Trophoblast cell (in vitro differentiated cells and primary cell): ENCODE measurements at regions not wholly inside any gene's neighbourhood (a gene's known extent, or its start where the extent isn't known, plus 50 kb on each side); places are given as distances from the start of the nearest gene placed in this dataset.
A peak's percentile ranks its signal among the peaks of the same experiment; 100 is the strongest.

Source experiments
- DNase-seq, 2 donors: peaks; one replicate each; pipeline ENCODE4 v3.0.0-alpha.2; 2016
- H2AFZ ChIP-seq: 2 replicates; pipeline ENCODE4 v1.6.1; 2013; ENCODE audit warnings: low read length, moderate library complexity, mild to moderate bottlenecking; ENCODE audit not compliant: insufficient read depth, poor library complexity
- H2AK5ac ChIP-seq: 2 replicates; pipeline ENCODE4 v1.6.1; 2013; ENCODE audit warnings: mild to moderate bottlenecking, low read length
- H2BK120ac ChIP-seq: 2 replicates; pipeline ENCODE4 v1.6.1; 2013; ENCODE audit warnings: low read length, mild to moderate bottlenecking, moderate library complexity; ENCODE audit not compliant: insufficient read depth, poor library complexity
- H2BK12ac ChIP-seq: 2 replicates; pipeline ENCODE4 v1.6.1; 2013; ENCODE audit warnings: mild to moderate bottlenecking, low read length, moderate library complexity
- H2BK5ac ChIP-seq: 2 replicates; pipeline ENCODE4 v1.6.1; 2013; ENCODE audit warnings: low read length, low read depth, moderate library complexity, mild to moderate bottlenecking; ENCODE audit not compliant: poor library complexity
- H3K14ac ChIP-seq: 2 replicates; pipeline ENCODE4 v1.6.1; 2013; ENCODE audit warnings: mild to moderate bottlenecking, low read length
- H3K18ac ChIP-seq: 2 replicates; pipeline ENCODE4 v1.6.1; 2013; ENCODE audit warnings: mild to moderate bottlenecking, low read length
- H3K23ac ChIP-seq: 2 replicates; pipeline ENCODE4 v1.6.1; 2013; ENCODE audit warnings: low read length
- H3K27ac ChIP-seq: 2 replicates; pipeline ENCODE4 v1.5.1; 2013; ENCODE audit warnings: low read depth, mild to moderate bottlenecking, inconsistent platforms, low read length, moderate library complexity
- H3K27me3 ChIP-seq: 2 replicates; pipeline ENCODE4 v1.6.1; 2013; ENCODE audit warnings: inconsistent platforms, mild to moderate bottlenecking, low read length, moderate library complexity; ENCODE audit not compliant: insufficient read depth
- H3K36me3 ChIP-seq, 2 experiments: 1 replicate in 1 of 2; 2 replicates in 1 of 2; pipeline ENCODE4 v1.6.1; 2013; ENCODE audit warnings: low read length in 2 of 2, mild to moderate bottlenecking in 2 of 2, moderate library complexity in 1 of 2; ENCODE audit not compliant: insufficient read depth in 2 of 2, control insufficient read depth in 1 of 2
- H3K4ac ChIP-seq: 2 replicates; pipeline ENCODE4 v1.6.1; 2013; ENCODE audit warnings: low read depth, mild to moderate bottlenecking, low read length, moderate library complexity
- H3K4me1 ChIP-seq, 2 experiments: 1 replicate in 1 of 2; 2 replicates in 1 of 2; pipeline ENCODE4 v1.6.1; 2013; ENCODE audit warnings: low read length in 2 of 2, mild to moderate bottlenecking in 2 of 2, moderate library complexity in 1 of 2; ENCODE audit not compliant: insufficient read depth in 2 of 2, control insufficient read depth in 1 of 2
- H3K4me2 ChIP-seq: 2 replicates; pipeline ENCODE4 v1.6.1; 2013; ENCODE audit warnings: inconsistent platforms, mild to moderate bottlenecking, low read length, moderate library complexity
- H3K4me3 ChIP-seq: 2 replicates; pipeline ENCODE4 v1.5.1; 2013; ENCODE audit warnings: mild to moderate bottlenecking, low read depth, low read length, inconsistent platforms
- H3K79me1 ChIP-seq: one replicate; pipeline ENCODE4 v1.6.1; 2013; ENCODE audit warnings: low read length
- H3K79me2 ChIP-seq: 2 replicates; pipeline ENCODE4 v1.6.1; 2013; ENCODE audit warnings: low read length, mild to moderate bottlenecking; ENCODE audit not compliant: control insufficient read depth, insufficient read depth, poor library complexity
- H3K9ac ChIP-seq: 2 replicates; pipeline ENCODE4 v1.6.1; 2013; ENCODE audit warnings: mild to moderate bottlenecking, low read length
- H3K9me3 ChIP-seq: 2 replicates; pipeline ENCODE4 v1.6.1; 2013; ENCODE audit warnings: low read depth, mild to moderate bottlenecking, control low read depth, inconsistent platforms, low read length; ENCODE audit not compliant: insufficient read depth
- H4K12ac ChIP-seq: 2 replicates; pipeline ENCODE4 v1.6.1; 2013; ENCODE audit warnings: low read depth, mild to moderate bottlenecking, low read length, moderate library complexity
- H4K8ac ChIP-seq: 2 replicates; pipeline ENCODE4 v1.6.1; 2013; ENCODE audit warnings: low read depth, mild to moderate bottlenecking, low read length, moderate library complexity
- H4K91ac ChIP-seq: one replicate; pipeline ENCODE4 v1.6.1; 2013; ENCODE audit warnings: low read depth, mild to moderate bottlenecking, low read length, moderate library complexity
- WGBS: extraction: QIAGEN DNeasy Blood & Tissue Kit; methylation state at CpG from one replicate; pipeline ENCODE4 v1.1.7; 2013; ENCODE audit warnings: missing lambda C conversion rate; ENCODE audit not compliant: insufficient read length, insufficient coverage; ENCODE audit errors: extremely low coverage; 5-methylcytosine and 5-hydroxymethylcytosine counted together

- Histone ChIP-seq H3K79me2 (no peaks in the 10 kb centered on the region), H2BK12ac (no peak overlapping the region), H2AFZ (no peak overlapping the region), H3K4me1 (peaks cover 0 to 2% of the 10 kb centered on the region in 2 experiments), H3K4me3 (no peak overlapping the region), H2BK5ac (no peak overlapping the region), H3K23ac (no peak overlapping the region), H3K4ac (no peak overlapping the region), H3K27ac (peak overlapping the region; percentile 32), H3K79me1 (no peaks in the 10 kb centered on the region), H4K12ac (no peak overlapping the region), H3K18ac (no peak overlapping the region), H3K36me3 (no peaks in the 10 kb centered on the region), H3K9me3 (peaks cover 6% of the 10 kb centered on the region), H3K27me3 (no peaks in the 10 kb centered on the region), H2BK120ac (no peak overlapping the region), H3K4me2 (no peak overlapping the region), H3K14ac (no peak overlapping the region), H4K8ac (no peak overlapping the region), H3K9ac (no peak overlapping the region), H2AK5ac (no peak overlapping the region), H4K91ac (no peak overlapping the region)
- DNase-seq, result no peak
- WGBS, result no CpG with 5 or more reads among the region's 2 CpGs
Measured at GRCh38 chr4:12499693-12500092, 984.4 kb downstream of the RAB28 start.

- H3K4me3 ChIP-seq, result no peak overlapping the region
- no peak for DNase-seq
- H2AFZ ChIP-seq, result no peak overlapping the region
- no peak overlapping the region for H3K4ac ChIP-seq
- no peak overlapping the region for H2AK5ac ChIP-seq
- H3K4me2 ChIP-seq, result no peak overlapping the region
- no peaks in the 10 kb centered on the region for H3K79me1 ChIP-seq
- H3K9me3 ChIP-seq, result no peaks in the 10 kb centered on the region
- H3K27ac ChIP-seq, result no peak overlapping the region
- no peak overlapping the region for H2BK5ac ChIP-seq
- no peak overlapping the region for H4K91ac ChIP-seq
- H2BK120ac ChIP-seq, result no peak overlapping the region
- H3K18ac ChIP-seq, result no peak overlapping the region
- H3K79me2 ChIP-seq, result no peaks in the 10 kb centered on the region
- no peak overlapping the region for H3K14ac ChIP-seq
- H3K9ac ChIP-seq, result no peak overlapping the region
- H4K12ac ChIP-seq, result no peak overlapping the region
- H3K36me3 ChIP-seq, result no peaks in the 10 kb centered on the region
- H3K27me3 ChIP-seq, result no peaks in the 10 kb centered on the region
- H2BK12ac ChIP-seq, result no peak overlapping the region
- no peaks in the 10 kb centered on the region for H3K4me1 ChIP-seq
- no peak overlapping the region for H3K23ac ChIP-seq
- no peak overlapping the region for H4K8ac ChIP-seq
Measured at GRCh38 chr4:12495211-12495610, 988.9 kb downstream of the RAB28 start.

GRCh38 chr4:12492730-12493393 is 991.3 kb downstream of the RAB28 start:
- H2BK12ac ChIP-seq, result no peak overlapping the region
- no peak overlapping the region for H4K91ac ChIP-seq
- no peaks in the 10 kb centered on the region for H3K9me3 ChIP-seq
- WGBS, result no CpG with 5 or more reads among the region's 5 CpGs
- H3K79me1 ChIP-seq, result no peaks in the 10 kb centered on the region
- no peak overlapping the region for H3K14ac ChIP-seq
- no peak overlapping the region for H4K12ac ChIP-seq
- H2AFZ ChIP-seq, result no peak overlapping the region
- no peaks in the 10 kb centered on the region for H3K79me2 ChIP-seq
- no peak overlapping the region for H2AK5ac ChIP-seq
- H3K27ac ChIP-seq, result no peak overlapping the region
- H4K8ac ChIP-seq, result no peak overlapping the region
- no peak overlapping the region for H3K18ac ChIP-seq
- no peak overlapping the region for H3K9ac ChIP-seq
- H3K4me1 ChIP-seq, result no peaks in the 10 kb centered on the region
- no peak overlapping the region for H2BK5ac ChIP-seq
- no peak overlapping the region for H2BK120ac ChIP-seq
- H3K4me2 ChIP-seq, result no peak overlapping the region
- H3K27me3 ChIP-seq, result no peaks in the 10 kb centered on the region
- no peak overlapping the region for H3K4me3 ChIP-seq
- H3K23ac ChIP-seq, result no peak overlapping the region
- DNase-seq, result no peak
- no peak overlapping the region for H3K4ac ChIP-seq
- H3K36me3 ChIP-seq, result no peaks in the 10 kb centered on the region

- no peaks in the 10 kb centered on the region for H3K9me3 ChIP-seq
- H3K27me3 ChIP-seq, result no peaks in the 10 kb centered on the region
- no peak overlapping the region for H3K27ac ChIP-seq
- peaks cover 3% of the 10 kb centered on the region for H3K79me1 ChIP-seq
- H3K79me2 ChIP-seq, result no peaks in the 10 kb centered on the region
- no peaks in the 10 kb centered on the region for H3K36me3 ChIP-seq
- H2BK120ac ChIP-seq, result no peak overlapping the region
- no peak overlapping the region for H3K4me2 ChIP-seq
- no peak overlapping the region for H4K8ac ChIP-seq
- H2BK12ac ChIP-seq, result no peak overlapping the region
- no peak overlapping the region for H2AK5ac ChIP-seq
- H3K4me1 ChIP-seq, result peaks cover 0 to 2% of the 10 kb centered on the region in 2 experiments
- no peak overlapping the region for H3K9ac ChIP-seq
- H3K4me3 ChIP-seq, result no peak overlapping the region
- DNase-seq, result no peak
- H2BK5ac ChIP-seq, result no peak overlapping the region
- H3K14ac ChIP-seq, result no peak overlapping the region
- WGBS, result no CpG with 5 or more reads among the region's 5 CpGs
- no peak overlapping the region for H4K91ac ChIP-seq
- H3K18ac ChIP-seq, result no peak overlapping the region
- H4K12ac ChIP-seq, result no peak overlapping the region
- H3K23ac ChIP-seq, result no peak overlapping the region
- H2AFZ ChIP-seq, result no peak overlapping the region
- H3K4ac ChIP-seq, result no peak overlapping the region
Measured at GRCh38 chr4:12488672-12489071, 995.5 kb downstream of the RAB28 start.
